ENCODE measurements at regions not wholly inside any gene's neighbourhood (a gene's known extent, or its start where the extent isn't known, plus 50 kb on each side); places are given as distances from the start of the nearest gene placed in this dataset.
"Not testable (repeated sequence)": the region's sequence is repeated elsewhere in the genome, so short reads cannot be mapped to it uniquely, and the experiment has no call there.

GRCh38 chr14:101090478-101090877 is 187.0 kb upstream of the RTL1 start:
- not testable (repeated sequence) for TF ChIP-seq CTCF, POLR2A (IDR thresholded peaks at IDR 0.05)

Measured in prostate gland (tissue), 2 donors.